Skeletal muscle cell (primary cell): ENCODE measurements at regions not wholly inside any gene's neighbourhood (a gene's known extent, or its start where the extent isn't known, plus 50 kb on each side); places are given as distances from the start of the nearest gene placed in this dataset.
"Not testable (repeated sequence)": the region's sequence is repeated elsewhere in the genome, so short reads cannot be mapped to it uniquely, and the experiment has no call there.

Experiments
- DNase-seq: peaks from one replicate; pipeline ENCODE4 v3.0.0-alpha.2; 2010; ENCODE audit warnings: low read depth
- H3K4me3 ChIP-seq: 2 replicates; pipeline ENCODE4 v1.5.1; 2011; ENCODE audit warnings: low read depth, mild to moderate bottlenecking, control low read depth, low read length, moderate library complexity

DNA sequence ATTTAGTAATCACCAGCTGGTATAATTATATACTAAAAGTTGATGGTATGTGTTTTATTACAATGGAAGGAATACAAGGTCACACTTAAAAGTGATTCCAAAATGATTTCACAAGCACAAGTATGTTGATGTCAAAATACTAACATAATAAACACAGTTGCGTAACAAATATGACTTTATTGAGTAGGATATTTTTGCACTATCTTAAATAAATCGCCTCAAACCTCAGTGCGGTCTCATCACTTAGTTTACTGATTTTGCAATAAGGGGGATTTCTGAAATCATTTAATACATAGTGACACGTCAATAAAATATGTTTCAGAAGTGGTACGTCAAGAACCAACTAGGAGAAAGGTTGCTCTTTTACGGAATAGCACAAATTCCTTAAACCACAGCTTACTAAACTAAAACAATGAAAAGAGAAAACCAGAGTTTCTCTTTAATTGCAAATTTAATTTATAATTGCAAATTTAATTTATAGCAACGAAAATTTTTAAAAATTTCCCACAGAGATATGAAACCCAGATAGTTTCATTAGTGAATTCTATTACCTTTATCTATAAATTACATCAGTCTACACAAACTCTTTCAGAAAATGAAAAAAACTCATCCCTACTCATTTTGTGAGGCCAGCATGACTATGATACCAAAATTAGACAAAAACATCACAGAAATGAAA, 304.0 kb upstream of the REG3G start:
- no peak for DNase-seq
- H3K4me3 ChIP-seq, result no peak overlapping the region

DNA sequence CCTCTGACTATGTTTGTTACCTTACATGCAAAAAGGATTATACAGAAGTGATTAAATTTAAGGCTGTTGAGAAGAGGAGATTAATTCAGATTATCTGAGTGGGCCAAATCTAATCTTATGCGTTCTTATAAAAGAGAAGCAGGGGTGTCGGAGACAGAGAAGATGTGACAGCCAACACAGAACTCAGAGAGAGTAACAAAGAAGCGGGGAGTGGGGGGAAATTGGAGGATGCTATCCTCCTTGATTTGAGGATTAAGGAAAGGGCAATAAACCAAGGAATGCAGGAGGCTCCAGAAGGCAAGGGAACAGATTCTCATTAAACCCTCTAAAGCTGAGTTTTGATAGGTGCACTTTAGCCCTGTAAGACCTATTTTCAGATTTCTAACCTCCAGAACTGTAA, 291.3 kb upstream of the REG3G start:
- no peak for DNase-seq
- no peak overlapping the region for H3K4me3 ChIP-seq

DNA sequence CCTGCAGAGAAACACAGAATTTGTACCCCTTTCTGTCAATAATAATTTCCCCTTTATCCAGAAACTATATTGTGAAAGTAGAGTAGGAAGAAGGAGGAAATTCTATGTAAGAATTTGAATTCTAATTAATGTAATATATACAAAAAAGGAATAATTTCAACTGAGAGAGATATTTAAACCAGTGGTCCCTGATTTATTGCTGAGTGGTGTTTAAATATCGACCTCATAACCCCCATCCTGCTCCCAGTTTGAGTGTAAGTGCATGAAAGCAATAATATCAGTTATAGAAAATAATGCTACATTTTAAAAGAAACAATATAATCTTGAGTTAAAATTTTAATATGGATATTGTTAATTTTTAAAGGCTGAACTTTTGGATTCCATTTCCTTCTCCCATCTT, 286.2 kb upstream of the REG3G start:
- H3K4me3 ChIP-seq, result no peak overlapping the region
- DNase-seq, result no peak

DNA sequence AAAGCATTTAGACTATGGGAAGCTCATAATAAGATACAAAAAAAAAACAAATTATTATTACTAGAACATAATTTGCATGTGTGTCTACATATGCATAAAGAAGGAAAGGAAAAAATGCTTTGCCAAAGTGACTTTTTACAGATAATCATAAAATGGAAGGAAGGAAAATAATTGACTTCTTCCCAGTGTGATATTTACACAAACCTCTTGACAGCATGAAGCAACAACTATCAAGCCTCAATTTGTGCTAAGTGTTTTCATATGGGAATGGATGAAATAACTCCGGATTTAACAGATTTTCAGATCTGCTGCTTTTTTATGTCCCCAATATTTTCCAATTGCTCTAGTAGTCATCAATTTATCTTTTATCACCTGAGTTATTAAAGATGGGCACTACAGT, 275.9 kb upstream of the REG3G start:
- H3K4me3 ChIP-seq, result no peak overlapping the region
- DNase-seq, result no peak

DNA sequence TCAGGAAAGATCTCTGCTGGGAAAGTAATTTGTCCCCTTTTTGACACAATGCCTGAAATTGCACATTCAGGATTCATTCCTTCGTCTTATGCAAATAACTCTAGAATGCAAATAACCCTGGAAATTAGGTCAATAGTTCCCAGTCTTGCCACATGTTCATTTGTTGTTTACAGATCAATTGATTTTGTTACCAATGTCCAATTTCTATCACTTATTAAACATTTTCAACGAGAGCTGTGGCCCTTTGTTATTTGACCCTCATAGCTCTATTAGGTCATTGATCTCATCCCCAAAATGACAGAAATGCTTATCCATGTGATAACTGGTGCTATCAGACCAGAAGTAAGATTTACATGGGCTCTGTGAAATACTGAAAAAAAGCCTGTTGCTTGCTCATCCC, 275.3 kb upstream of the REG3G start:
- no peak overlapping the region for H3K4me3 ChIP-seq
- DNase-seq, result no peak

DNA sequence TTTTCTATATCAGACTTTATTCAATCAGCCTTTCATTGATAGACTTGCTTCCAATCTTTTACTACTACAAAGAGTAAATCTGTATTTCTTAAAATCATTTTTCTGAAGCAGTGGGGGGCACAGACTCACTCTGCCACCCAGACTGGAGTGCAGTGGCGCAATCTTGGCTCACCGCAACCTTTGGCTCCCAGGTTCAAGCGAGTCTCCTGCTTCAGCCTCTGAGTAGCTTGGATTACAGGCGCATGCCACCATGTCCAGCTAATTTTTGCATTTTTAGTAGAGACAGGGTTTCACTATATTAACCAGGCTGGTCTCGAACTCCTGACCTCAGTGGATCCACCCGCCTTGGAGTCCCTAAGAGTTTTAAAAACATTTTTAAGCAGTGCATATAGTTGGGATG, 270.6 kb upstream of the REG3G start:
- DNase-seq, result no peak
- no peak overlapping the region for H3K4me3 ChIP-seq

DNA sequence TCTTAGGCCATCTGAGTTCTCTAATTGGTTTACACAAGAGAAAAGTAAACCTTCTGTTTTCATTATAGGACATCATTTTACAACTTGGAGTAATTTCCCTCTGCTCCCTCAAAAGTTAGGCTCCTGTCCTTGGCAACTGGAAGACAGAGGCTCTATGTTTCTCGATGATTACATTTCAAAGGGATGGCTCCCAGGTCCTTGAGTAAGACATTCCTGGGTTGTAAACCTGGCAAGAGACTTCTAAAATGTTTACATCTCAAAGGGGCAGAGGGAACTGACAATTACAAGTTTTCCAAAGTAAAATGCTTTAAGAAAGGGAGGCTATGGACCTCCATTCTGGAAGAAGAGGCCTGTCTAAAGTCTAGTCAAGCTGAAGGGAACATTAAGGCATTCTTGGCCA, 268.3 kb upstream of the REG3G start:
- DNase-seq, result no peak
- no peak overlapping the region for H3K4me3 ChIP-seq

DNA sequence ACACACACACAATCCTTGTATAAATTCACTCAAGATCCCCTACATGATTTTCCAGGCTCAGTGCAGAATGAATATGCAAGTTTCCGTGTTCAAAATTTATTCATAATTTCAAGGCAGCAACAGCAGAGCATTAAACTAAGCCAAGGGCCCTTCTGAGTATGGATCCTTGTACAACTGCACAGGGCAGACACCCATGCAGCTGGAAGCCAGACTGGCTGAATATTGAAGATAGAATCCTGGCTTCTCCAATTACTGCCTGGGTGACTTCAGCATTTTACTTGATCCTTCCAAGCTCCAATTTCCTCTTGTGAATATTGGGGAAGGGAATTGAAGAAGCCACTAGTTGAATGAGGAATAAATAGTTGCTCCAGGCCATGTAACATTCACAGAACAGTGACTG, 267.9 kb upstream of the REG3G start:
- H3K4me3 ChIP-seq, result no peak overlapping the region
- no peak for DNase-seq

DNA sequence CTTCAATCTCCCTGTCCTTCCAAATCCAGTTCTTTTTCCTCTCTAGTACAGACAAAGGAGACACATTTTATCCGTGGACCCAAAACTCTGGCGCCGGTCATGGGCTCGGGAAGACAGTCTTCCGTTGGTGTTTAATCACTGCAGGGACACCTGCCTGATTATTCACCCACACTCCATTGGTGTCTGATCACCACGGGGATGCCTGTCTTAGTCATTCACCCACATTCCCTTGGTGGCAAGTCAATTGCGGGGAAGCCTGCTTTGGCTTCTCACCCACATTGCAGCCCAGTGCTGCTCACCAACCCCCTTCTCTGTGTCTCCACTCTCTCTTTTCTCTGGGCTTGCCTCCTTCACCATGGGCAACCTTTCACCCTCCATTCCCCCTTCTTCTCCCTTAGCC, 266.7 kb upstream of the REG3G start:
- not testable (repeated sequence) for DNase-seq, H3K4me3 ChIP-seq

DNA sequence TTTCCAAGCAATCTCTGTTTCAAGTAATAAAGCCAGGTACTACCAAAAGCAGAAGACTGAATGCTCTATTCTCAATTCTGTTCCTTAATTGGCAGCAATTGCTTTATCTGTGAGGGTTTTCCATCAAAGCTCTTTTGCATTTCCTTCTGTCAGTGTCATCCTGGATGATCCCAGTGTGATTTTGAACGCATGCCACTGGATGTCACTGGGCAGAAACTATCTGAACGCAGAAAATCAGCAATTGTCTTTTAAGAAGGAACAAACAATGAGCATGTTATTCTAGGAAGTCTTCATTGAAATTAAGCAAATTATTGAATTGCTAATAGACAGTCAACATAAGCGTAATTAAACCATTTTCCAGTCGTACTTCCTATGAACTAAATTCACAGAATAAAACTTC, 259.0 kb upstream of the REG3G start:
- no peak for DNase-seq
- H3K4me3 ChIP-seq, result no peak overlapping the region

DNA sequence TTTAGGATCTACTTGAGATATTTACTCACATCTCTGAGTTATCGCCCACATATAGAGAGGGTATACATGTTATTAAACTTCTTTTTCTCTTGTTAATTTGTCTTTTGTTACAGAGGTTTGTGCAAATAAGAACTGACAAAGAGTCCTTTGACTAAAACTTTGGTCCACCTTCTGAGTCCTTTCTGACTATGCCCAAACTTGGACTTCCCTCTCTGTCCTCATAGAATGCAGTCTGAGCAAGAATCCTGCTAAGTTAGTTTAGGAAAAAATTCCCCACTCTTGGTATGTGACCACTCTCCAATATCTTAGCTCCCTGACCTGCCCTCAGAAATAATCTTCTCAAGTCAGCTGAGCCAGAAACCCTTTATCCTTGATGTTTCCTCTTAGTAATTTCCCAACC, 257.5 kb upstream of the REG3G start:
- no peak overlapping the region for H3K4me3 ChIP-seq
- DNase-seq, result no peak

DNA sequence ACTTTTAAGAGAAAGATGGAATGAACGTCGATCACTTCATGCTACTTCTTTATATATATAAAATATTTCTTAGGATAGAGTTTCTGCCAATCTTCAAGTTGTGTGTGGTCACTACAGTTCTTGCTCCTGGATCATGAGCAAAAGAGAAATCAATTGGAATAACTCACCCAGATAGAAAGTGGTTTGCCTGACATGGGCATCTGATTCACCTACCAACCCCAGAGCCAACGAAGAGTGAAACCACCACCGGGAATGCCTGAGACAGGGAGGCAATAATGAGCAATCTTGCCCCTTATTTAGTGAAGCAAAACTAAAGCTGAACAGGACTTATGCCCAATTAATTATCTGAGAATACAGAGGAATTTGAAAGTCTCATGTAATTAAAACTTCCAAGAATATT, 250.2 kb upstream of the REG3G start:
- H3K4me3 ChIP-seq, result no peak overlapping the region
- no peak for DNase-seq

DNA sequence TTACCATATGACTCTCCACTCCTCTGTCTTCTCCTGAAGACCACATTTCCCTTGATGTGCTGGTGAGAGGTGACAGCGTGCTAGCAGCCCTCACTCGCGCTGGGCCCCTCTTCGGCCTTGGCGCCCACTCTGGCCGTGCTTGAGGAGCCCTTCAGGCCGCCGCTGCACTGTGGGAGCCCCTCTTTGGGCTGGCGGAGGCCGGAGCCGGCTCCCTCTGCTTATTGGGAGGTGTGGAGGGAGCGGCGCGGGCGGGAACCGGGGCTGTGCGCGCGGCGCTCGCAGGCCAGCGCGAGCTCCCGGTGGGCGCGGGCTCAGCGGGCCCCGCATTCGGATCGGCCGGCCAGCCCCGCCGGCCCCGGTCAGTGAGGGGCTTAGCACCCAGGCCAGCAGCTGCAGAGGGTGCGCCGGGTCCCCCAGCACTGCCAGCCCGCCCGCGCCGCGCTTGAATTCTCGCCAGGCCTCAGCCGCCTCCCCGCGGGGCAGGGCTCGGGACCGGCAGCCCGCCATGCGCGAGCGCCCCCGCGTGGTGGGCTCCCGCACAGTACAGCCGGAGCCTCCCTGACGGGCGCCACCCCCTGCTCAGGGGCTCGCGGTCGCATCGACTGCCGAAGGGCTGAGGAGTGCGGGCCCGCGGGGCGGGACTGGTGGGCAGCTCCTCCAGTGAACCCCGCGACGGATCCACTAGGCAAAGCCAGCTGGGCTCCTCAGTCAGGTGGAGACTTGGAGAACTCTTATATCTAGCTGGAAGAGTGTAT, 246.6 kb upstream of the REG3G start:
- no peak for DNase-seq
- no peak overlapping the region for H3K4me3 ChIP-seq

DNA sequence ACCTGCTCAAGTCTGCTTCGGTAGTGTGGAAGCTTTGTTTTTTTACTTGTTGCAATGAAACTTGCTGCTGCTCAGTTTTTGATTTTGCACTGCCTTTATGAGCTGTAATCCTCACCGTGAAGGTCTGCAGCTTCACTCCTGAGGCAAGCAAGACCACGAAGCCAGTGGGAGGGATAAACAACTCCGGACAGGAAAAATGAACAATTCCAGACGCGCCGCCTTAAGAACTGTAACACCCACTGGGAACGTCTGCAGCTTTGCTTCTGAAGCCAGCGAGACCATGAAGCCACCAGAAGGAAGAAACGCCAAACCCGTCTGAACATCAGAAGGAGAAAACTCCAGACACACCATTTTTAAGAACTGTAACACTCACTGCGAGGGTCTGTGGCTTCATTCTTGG, 245.7 kb upstream of the REG3G start:
- DNase-seq, result no peak
- no peak overlapping the region for H3K4me3 ChIP-seq

DNA sequence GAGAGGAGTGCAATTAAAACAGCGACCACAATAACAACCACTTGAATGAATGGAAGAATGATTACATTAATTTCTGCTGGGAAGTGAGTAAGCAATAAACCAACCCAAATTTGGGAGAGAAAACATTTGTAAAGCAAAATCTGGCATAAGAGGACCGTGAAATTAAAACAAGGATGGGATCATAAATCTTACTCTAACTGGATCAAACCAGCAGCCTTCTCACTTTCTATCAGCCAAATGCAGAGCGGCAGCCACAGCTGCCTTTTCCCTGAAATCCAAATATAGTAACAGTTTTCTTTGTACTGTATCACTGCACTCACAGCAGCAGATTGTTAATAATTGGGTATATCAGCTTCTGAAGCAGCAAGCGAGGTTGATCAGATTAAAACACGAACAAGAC, 245.2 kb upstream of the REG3G start:
- no peak for DNase-seq

DNA sequence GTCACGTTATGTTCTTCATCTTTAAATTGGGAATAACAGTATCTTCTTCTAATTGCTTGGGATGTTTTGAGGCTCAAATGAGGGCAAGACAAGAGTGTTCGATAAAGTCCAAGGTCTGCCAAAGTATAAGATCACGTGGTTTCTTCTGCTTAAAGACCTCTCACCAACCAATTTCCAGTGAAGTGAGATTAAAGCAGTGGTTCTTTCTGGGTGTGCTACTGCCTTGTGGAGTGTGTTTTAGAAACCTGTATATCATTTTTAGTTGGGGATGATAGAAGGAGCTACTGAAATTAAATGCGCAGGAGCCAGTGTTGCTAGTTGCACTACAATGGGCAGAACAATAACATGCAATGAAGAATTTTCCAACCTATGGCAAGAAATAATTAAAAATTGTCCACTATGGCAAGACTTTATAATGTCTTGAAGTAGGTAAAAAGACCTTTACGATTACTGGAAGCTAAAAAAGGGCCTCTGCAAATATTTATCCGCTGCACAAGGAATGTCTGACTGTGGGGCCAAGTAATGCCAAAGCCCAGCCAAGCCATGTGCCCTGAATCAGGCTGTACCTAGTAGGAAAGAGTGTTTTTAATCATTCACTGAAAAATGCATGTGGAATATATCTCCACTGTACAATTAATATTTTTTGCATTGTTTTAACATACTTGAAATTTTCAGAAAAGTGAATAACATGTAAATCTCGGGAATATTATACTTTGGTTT, 244.5 kb upstream of the REG3G start:
- no peak for DNase-seq
- no peak overlapping the region for H3K4me3 ChIP-seq

More for the DNA sequence above, 245.2 kb upstream of the REG3G start:
- no peak overlapping the region for H3K4me3 ChIP-seq

DNA sequence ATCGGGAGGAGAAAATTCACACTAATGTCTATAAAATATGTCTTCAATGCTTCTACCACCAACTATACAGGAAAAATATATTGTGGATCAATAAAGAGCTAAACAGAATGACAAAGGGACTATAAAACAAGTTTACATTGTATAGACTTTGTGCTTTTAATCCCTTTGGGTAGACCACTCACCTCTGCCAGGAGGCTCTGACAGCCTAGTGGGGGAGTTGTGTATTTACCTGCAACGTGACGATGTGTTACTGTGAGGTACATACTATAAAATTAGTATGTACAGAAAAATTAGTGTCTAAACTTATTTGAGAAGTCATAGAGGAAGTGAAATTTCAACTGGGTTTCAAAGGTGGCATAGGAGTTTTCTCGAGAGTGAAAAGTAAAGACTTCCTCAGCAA, 243.3 kb upstream of the REG3G start:
- H3K4me3 ChIP-seq, result no peak overlapping the region
- DNase-seq, result no peak

DNA sequence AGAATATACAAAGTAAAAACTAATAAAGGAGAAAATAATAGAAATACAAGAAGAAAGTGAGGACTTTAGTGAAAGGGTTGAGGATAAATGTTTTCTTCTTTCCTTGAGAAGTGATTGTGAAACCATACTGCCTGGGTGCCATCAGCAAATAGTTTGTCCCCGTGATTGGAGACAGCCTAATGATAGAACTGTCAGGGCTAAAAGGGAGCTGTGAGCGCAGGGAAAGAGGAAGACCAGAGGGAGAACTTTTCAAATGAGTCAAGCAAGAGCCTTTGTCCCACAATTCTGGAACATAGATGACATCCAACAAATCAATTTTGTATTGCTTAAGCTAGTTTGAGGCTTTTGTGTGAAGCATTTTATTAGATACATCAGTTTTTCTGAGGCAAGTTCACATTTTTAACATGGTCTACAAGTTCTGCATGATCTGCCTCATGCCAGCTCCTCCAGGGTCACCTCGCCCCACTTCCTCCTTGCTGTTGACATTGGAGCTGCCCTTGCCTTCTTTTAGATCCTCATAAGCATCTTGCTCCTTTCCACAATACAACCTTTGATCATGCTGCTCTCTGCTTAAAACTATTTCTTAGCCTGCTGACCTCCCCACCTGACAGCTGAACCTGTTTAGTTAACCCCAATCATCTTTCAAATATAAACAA, 213.4 kb upstream of the REG3G start:
- no peak overlapping the region for H3K4me3 ChIP-seq
- no peak for DNase-seq

DNA sequence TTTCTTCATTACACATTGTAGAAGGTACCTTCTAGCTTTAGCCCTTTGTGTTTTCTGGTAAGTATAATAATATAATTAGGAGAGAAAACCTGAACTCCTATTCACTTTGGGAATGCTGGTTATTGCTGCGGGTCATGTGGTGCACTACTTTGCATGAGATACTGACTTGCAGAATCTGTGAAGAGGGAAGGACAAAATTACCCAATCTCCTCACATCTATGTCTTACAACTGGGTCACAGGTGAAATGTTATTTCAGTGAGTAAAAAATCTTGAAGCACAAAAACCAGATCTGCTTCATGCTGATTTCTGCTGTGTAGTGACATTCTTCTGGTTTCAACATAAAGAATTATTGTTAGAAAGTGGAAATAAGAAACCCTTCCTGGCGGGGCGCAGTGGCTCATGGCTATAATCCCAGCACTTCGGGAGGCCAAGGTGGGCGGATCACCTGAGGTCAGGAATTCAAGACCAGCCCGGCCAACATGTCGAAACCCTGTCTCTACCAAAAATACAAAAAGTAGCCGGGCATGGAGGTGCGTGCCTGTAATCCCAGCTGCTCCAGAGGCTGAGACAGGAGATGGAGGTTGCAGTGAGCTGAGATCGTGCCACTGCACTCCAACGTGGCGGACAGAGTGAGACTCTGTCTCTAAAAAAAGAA, 211.0 kb upstream of the REG3G start:
- H3K4me3 ChIP-seq, result no peak overlapping the region
- no peak for DNase-seq

DNA sequence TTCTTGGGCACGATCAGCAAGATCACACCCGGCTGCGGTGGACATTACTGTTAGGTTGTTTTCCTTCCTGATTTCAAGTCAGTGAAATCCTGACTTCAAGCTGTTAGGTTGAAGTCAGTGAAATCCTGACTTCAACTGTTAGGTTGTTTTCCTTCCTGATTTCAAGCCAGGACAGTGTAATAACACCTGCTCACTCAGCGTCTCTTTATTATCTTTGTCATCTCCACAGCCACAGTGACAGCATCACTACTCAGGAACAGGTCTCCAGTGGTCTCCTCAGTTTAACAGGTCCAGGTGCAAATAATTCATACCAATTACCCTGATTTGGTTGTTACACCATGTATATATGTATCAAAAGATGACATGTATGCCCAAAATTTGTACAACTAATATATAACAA, 208.1 kb upstream of the REG3G start:
- DNase-seq, result no peak
- no peak overlapping the region for H3K4me3 ChIP-seq
